ENCODE measurements at regions not wholly inside any gene's neighbourhood (a gene's known extent, or its start where the extent isn't known, plus 50 kb on each side); places are given as distances from the start of the nearest gene placed in this dataset.

GRCh38 chr12:13816394-13816793, 165.0 kb downstream of the GRIN2B start:
- no peak for TF ChIP-seq CTCF (IDR thresholded peaks at IDR 0.05; ENCODE audit: extremely low read depth, missing control alignments)

GRCh38 chr12:13812168-13812567, 169.2 kb downstream of the GRIN2B start:
- TF ChIP-seq CTCF (IDR thresholded peaks at IDR 0.05; ENCODE audit: extremely low read depth, missing control alignments): no peak

More at GRCh38 chr12:13816394-13816793, 165.0 kb downstream of the GRIN2B start:
- DNase-seq (ENCODE audit: low spot score): no peak

GRCh38 chr12:13811061-13811460, 170.3 kb downstream of the GRIN2B start:
- no peak for DNase-seq (ENCODE audit: low spot score)
- no peak for TF ChIP-seq CTCF (IDR thresholded peaks at IDR 0.05; ENCODE audit: extremely low read depth, missing control alignments)

More at GRCh38 chr12:13812168-13812567, 169.2 kb downstream of the GRIN2B start:
- no peak for DNase-seq (ENCODE audit: low spot score)

- no peak for TF ChIP-seq CTCF (IDR thresholded peaks at IDR 0.05; ENCODE audit: extremely low read depth, missing control alignments)
- DNase-seq (ENCODE audit: low spot score): no peak
These were observed 176.4 kb downstream of the GRIN2B start for GRCh38 chr12:13805041-13805440.

- no peak for DNase-seq (ENCODE audit: low spot score)
- no peak for TF ChIP-seq CTCF (IDR thresholded peaks at IDR 0.05; ENCODE audit: extremely low read depth, missing control alignments)
These were observed 179.9 kb downstream of the GRIN2B start for GRCh38 chr12:13801543-13801942.

- TF ChIP-seq CTCF (IDR thresholded peaks at IDR 0.05; ENCODE audit: extremely low read depth, missing control alignments): no peak
- DNase-seq (ENCODE audit: low spot score): no peak
These were observed 181.8 kb downstream of the GRIN2B start for GRCh38 chr12:13799574-13799973.

GRCh38 chr12:13798162-13798561, 183.2 kb downstream of the GRIN2B start:
- DNase-seq (ENCODE audit: low spot score): no peak
- TF ChIP-seq CTCF (IDR thresholded peaks at IDR 0.05; ENCODE audit: extremely low read depth, missing control alignments): no peak
